Mucosa of descending colon (tissue), 3 donors: ENCODE measurements at regions not wholly inside any gene's neighbourhood (a gene's known extent, or its start where the extent isn't known, plus 50 kb on each side); places are given as distances from the start of the nearest gene placed in this dataset.

Experiments used
- ATAC-seq: fragments of 200-7000 bp; cut with Tn5 transposase; one replicate; pipeline ENCODE4 v1.9.1; 2020; ENCODE audit warnings: mild to moderate bottlenecking, moderate library complexity
- DNase-seq, 3 donors: peaks; one replicate each; pipeline ENCODE4 v3.0.0-alpha.2; 2020
- H3K36me3 ChIP-seq: fragments of 200-600 bp; one replicate; pipeline ENCODE4 v1.8.0; 2021; ENCODE audit warnings: low read depth, mild to moderate bottlenecking
- H3K4me1 ChIP-seq: fragments of 200-600 bp; one replicate; pipeline ENCODE4 v1.8.0; 2021; ENCODE audit warnings: low read depth, mild to moderate bottlenecking
- H3K4me3 ChIP-seq: fragments of 200-600 bp; one replicate; pipeline ENCODE4 v1.8.0; 2021; ENCODE audit warnings: mild to moderate bottlenecking
- H3K9me3 ChIP-seq: fragments of 200-600 bp; one replicate; pipeline ENCODE4 v1.8.0; 2021; ENCODE audit warnings: mild to moderate bottlenecking
- CTCF ChIP-seq: fragments of 200-600 bp; IDR thresholded peaks from one replicate; pipeline ENCODE4 v1.8.0; 2022; ENCODE audit warnings: antibody characterized with exemption, mild to moderate bottlenecking
- intact Hi-C, 2 donors: fragments of 100-400 bp; cut with DNase I in 1 of 2; cut with micrococcal nuclease in 1 of 2; formaldehyde crosslinking; loops; one replicate each; pipeline versions ENCODE4 v1.11.0 to v1.11.1; 2022; cut with DNase I, micrococcal nuclease
- donor health status: DM: no; HTN: no; CAD: no; lungs with moderate emphysema.
- donor health status: DM: no; HTN: no; CAD: no.
- donor health status: DM: no; HTN: yes; CAD: no.

DNA sequence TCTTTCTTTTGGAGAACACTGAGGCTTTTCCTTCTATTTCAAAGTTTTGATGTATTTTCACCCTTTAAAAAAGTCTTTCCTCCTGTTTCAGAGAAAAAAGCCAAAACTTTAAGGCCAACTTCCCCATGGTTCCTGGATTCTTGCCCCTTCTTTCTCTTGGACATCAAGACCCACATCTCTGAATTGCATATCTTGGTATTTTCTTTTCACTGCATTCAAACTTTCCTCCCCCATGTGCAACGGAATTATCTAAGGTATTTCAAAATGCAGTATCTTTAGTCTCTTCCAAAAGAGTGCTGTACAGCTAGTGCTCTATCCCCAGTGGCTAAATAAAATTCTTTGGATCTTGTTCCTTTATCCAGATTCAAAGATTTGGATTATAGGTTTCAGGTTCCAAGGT is 81.1 kb upstream of the TSPAN2 start:
- no peak for TF ChIP-seq CTCF
- Histone ChIP-seq H3K4me1 (no peaks in the 10 kb centered on the region), H3K36me3 (no peaks in the 10 kb centered on the region), H3K4me3 (no peak overlapping the region), H3K9me3 (no peaks in the 10 kb centered on the region)
- intact Hi-C loops: no loop called here
- ATAC-seq: no peak
- no peak for DNase-seq

- no peak for DNase-seq
- no peak for TF ChIP-seq CTCF
- intact Hi-C loops: no loop called here
These were observed 78.7 kb upstream of the TSPAN2 start for GRCh38 chr1:115168026-115168425.

DNA sequence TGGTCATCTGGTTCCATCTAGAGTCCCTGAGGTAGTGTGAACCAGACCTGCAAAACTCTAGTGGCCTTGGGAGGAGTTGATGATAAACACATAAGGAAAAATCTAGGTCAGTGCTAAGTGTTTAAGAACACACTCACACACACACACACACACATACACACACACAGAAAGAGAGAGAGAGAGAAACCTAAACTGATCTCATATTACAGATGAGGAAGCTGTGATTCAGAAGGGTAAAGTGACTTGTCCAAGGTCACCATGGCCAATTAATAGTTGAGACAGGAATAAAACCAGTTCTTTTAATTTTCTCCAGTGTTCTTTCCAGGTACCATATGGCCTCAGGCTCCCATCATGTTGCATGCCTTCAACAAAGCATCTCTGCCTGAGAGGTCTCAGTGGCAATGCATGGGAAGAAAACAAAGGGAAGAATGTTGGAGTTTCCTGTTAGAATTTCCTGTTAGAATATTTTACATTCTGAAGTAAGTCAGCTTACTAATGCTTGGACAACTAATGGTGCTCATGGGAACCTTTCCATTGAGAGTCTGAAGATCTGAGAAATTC is 77.3 kb upstream of the TSPAN2 start:
- intact Hi-C loops: no loop called here
- H3K4me1 ChIP-seq: no peaks in the 10 kb centered on the region
- no peak for ATAC-seq
- H3K36me3 ChIP-seq: no peaks in the 10 kb centered on the region
- no peaks in the 10 kb centered on the region for H3K9me3 ChIP-seq
- H3K4me3 ChIP-seq: no peak overlapping the region
- no peak for TF ChIP-seq CTCF
- DNase-seq: no peak

More at GRCh38 chr1:115168026-115168425, 78.7 kb upstream of the TSPAN2 start:
- Histone ChIP-seq H3K4me1 (no peaks in the 10 kb centered on the region), H3K36me3 (no peaks in the 10 kb centered on the region), H3K9me3 (no peaks in the 10 kb centered on the region), H3K4me3 (no peak overlapping the region)
- ATAC-seq: no peak

GRCh38 chr1:115165776-115166175 is 76.5 kb upstream of the TSPAN2 start:
- no peaks in the 10 kb centered on the region for H3K9me3 ChIP-seq
- H3K4me1 ChIP-seq: no peaks in the 10 kb centered on the region
- intact Hi-C loops: no loop called here
- no peak for DNase-seq
- H3K4me3 ChIP-seq: no peak overlapping the region
- no peaks in the 10 kb centered on the region for H3K36me3 ChIP-seq
- no peak for TF ChIP-seq CTCF
- no peak for ATAC-seq

GRCh38 chr1:115164940-115165705 is 75.8 kb upstream of the TSPAN2 start:
- DNase-seq (no peak), ATAC-seq (no peak)
- Histone ChIP-seq H3K9me3 (no peaks in the 10 kb centered on the region), H3K4me3 (no peak overlapping the region), H3K4me1 (no peaks in the 10 kb centered on the region), H3K36me3 (no peaks in the 10 kb centered on the region)
- intact Hi-C loops: no loop called here
- no peak for TF ChIP-seq CTCF
